Astrocyte of the cerebellum (primary cell): ENCODE measurements at regions not wholly inside any gene's neighbourhood (a gene's known extent, or its start where the extent isn't known, plus 50 kb on each side); places are given as distances from the start of the nearest gene placed in this dataset.

Experiments used
- DNase-seq: peaks from one replicate; pipeline ENCODE4 v3.0.0-alpha.2; 2011; ENCODE audit warnings: low read depth
- H3K4me3 ChIP-seq: 2 replicates; pipeline ENCODE4 v1.5.1; 2011; ENCODE audit warnings: mild to moderate bottlenecking, low read depth, low read length, moderate library complexity
- CTCF ChIP-seq: IDR thresholded peaks from 2 replicates; pipeline ENCODE4 v1.5.1; 2012; ENCODE audit warnings: low read length, low read depth, moderate library complexity, mild to moderate bottlenecking; ENCODE audit errors: missing control alignments
- in situ Hi-C: cut with HindIII; loops from 2 replicates; pipeline ENCODE4 v1.10.0; 2017; ENCODE audit warnings: low sequenced_read_pairs

- no peak for DNase-seq
- in situ Hi-C loops, result no loop called here
Observed at GRCh38 chr13:99855526-99856420, 115.8 kb downstream of the ZIC5 start.

GRCh38 chr13:99854366-99854765, 117.2 kb downstream of the ZIC5 start:
- in situ Hi-C loops, result no loop called here
- TF ChIP-seq CTCF, result no peak
- DNase-seq, result no peak
- H3K4me3 ChIP-seq, result no peak overlapping the region

More at GRCh38 chr13:99855526-99856420, 115.8 kb downstream of the ZIC5 start:
- H3K4me3 ChIP-seq, result no peak overlapping the region
- no peak for TF ChIP-seq CTCF

DNA sequence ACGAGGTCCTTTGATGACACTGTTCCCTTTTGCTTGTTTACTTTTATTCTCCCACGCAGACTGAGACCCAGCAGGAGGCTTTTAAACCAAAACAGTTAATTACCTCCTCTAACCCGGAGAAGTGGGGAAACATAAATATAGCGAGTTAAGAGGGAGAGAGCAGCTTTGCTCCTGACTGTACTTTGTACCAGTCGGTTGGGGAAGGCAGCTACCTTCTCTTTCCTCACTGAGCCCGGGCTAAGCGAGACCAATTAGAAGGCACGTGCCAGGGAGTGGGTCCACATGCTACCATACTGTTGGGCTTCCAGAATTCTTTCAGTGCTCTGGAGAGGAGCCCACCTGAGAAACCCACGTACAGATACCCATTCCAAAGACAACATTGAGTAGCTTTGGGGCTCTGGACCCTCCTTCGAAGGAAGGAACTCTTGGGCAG, 124.2 kb downstream of the ZIC5 start:
- TF ChIP-seq CTCF, result no peak
- DNase-seq, result no peak
- no peak overlapping the region for H3K4me3 ChIP-seq
- in situ Hi-C loops, result no loop called here

GRCh38 chr13:99845161-99845874, 126.2 kb downstream of the ZIC5 start:
- TF ChIP-seq CTCF, result no peak
- no peak overlapping the region for H3K4me3 ChIP-seq
- DNase-seq, result no peak
- in situ Hi-C loops, result no loop called here

GRCh38 chr13:99844421-99844820, 127.1 kb downstream of the ZIC5 start:
- TF ChIP-seq CTCF, result no peak
- no peak for DNase-seq
- no peak overlapping the region for H3K4me3 ChIP-seq
- in situ Hi-C loops, result no loop called here

- in situ Hi-C loops, result no loop called here
- DNase-seq, result no peak
- H3K4me3 ChIP-seq, result no peak overlapping the region
- TF ChIP-seq CTCF, result no peak
Observed at GRCh38 chr13:99843872-99844271, 127.7 kb downstream of the ZIC5 start.
